IPS-20b (cell line): ENCODE measurements at regions not wholly inside any gene's neighbourhood (a gene's known extent, or its start where the extent isn't known, plus 50 kb on each side); places are given as distances from the start of the nearest gene placed in this dataset.

Experiments used
- H3K27ac ChIP-seq: one replicate; pipeline ENCODE4 v1.5.1; 2013; ENCODE audit warnings: low read length
- H3K27me3 ChIP-seq: 2 replicates; pipeline ENCODE4 v1.6.1; 2013; ENCODE audit warnings: mild to moderate bottlenecking, low read length, inconsistent platforms; ENCODE audit not compliant: insufficient read depth
- H3K36me3 ChIP-seq: 2 replicates; pipeline ENCODE4 v1.6.1; 2013; ENCODE audit warnings: low read depth, mild to moderate bottlenecking, inconsistent platforms, low read length, moderate library complexity; ENCODE audit not compliant: insufficient read depth
- H3K4me1 ChIP-seq: 2 replicates; pipeline ENCODE4 v1.6.1; 2013; ENCODE audit warnings: mild to moderate bottlenecking, control low read depth, inconsistent platforms, low read length, moderate library complexity; ENCODE audit not compliant: insufficient read depth
- H3K4me3 ChIP-seq: 2 replicates; pipeline ENCODE4 v1.5.1; 2013; ENCODE audit warnings: mild to moderate bottlenecking, low read length, inconsistent platforms
- H3K9ac ChIP-seq: 2 replicates; pipeline ENCODE4 v1.6.1; 2013; ENCODE audit warnings: low read depth, mild to moderate bottlenecking, inconsistent platforms, low read length, moderate library complexity
- H3K9me3 ChIP-seq: 2 replicates; pipeline ENCODE4 v1.6.1; 2013; ENCODE audit warnings: mild to moderate bottlenecking, low read depth, low read length, inconsistent platforms; ENCODE audit not compliant: insufficient read depth

DNA sequence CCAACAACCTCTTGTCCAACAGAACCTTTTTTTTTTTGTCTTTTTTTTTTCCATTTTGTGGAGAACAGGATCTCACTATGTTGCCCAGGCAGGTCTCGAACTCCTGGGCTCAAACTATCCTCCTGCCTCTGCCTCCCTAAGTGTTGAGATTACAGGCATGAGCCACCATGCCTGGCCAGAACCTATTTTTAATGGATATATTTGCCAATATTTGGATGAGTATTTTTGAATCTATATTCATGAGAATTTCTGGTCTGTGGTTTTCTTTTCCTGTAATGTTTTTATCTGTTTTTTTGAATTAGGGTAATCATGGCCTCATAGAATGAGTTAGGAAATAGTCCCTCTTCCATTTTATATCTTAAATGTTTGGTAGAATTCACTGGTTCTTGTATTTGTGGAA, 70.4 kb upstream of the RET start:
- Histone ChIP-seq H3K27me3 (no peaks in the 10 kb centered on the region), H3K4me3 (no peak overlapping the region), H3K9me3 (peaks cover 21% of the 10 kb centered on the region; the same call in 1 of the 2 replicates), H3K9ac (no peak overlapping the region), H3K36me3 (no peaks in the 10 kb centered on the region), H3K27ac (no peak overlapping the region), H3K4me1 (peaks cover under 1% of the 10 kb centered on the region; the same call in 1 of the 2 replicates)

DNA sequence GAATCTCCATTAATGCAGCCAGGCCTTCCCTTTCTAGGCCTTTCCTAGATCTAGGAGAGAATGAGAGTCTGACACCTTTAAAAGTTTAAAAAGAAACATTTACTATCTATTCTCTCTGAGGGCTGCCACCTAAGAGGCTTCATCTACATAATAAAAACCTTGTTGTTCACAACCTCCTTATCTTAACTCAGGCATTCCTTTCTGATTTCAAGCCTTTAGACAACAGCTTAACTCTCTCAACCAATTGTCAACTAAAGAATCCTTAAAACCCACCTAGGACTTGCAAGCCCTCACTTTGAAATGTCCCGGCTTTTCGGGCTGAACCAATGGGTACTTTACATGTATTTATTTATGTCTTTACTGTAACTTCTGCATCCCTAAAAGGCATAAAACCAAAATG, 64.3 kb upstream of the RET start:
- H3K27me3 ChIP-seq, result no peaks in the 10 kb centered on the region
- peaks cover 43% of the 10 kb centered on the region for H3K9me3 ChIP-seq
- H3K9ac ChIP-seq, result peak overlapping the region; percentile 70; the same call in 1 of the 2 replicates
- peak overlapping the region; percentile 41 for H3K27ac ChIP-seq
- peaks cover 16% of the 10 kb centered on the region for H3K4me1 ChIP-seq
- H3K4me3 ChIP-seq, result peak overlapping the region; percentile 15; the same call in 1 of the 2 replicates
- no peaks in the 10 kb centered on the region for H3K36me3 ChIP-seq

DNA sequence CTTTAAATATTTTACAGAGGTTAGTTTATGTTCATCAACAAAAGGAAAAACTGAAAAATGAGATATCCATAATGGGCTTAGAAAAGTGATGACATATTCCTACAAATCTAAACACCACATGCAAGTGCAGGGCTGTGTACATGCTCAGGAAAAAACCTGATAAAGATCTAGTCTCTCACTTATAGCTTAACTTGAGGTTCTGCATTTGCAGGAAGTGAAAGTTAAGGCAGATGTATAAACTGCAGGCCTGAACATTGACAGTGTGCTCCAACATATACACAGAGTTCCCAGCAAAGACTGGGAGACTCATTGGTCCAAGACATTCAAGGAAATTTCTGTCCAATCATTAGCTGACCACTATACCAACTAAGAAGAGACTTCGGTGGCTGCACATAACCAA, 63.8 kb upstream of the RET start:
- Histone ChIP-seq H3K36me3 (no peaks in the 10 kb centered on the region), H3K4me3 (peak overlapping the region; percentile 15; the same call in 1 of the 2 replicates), H3K9me3 (peaks cover 43% of the 10 kb centered on the region), H3K4me1 (peaks cover 16% of the 10 kb centered on the region), H3K27me3 (no peaks in the 10 kb centered on the region), H3K27ac (peak overlapping the region; percentile 41), H3K9ac (peak overlapping the region; percentile 63; the same call in 1 of the 2 replicates)

DNA sequence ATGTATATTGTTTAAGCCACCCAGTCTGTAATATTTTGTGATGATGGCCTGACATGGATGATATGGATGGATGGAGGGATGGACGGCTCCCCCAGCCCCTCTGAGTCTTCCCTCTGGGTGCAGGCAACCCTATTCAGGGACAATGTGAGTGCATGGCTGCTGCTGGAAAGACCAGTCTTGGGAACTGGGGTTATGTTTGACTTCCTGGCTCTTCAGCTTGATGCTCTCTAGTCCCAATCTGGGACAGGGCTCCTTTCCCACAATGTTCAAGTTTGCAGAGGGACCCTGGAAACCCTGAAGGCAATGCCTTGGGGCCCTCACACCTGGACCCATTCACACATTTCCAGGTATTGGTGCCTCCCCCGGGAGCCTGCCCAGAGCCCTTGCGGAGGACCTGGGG, 52.3 kb upstream of the RET start:
- Histone ChIP-seq H3K27ac (no peak overlapping the region), H3K27me3 (peaks cover 67% of the 10 kb centered on the region), H3K9ac (no peak overlapping the region), H3K4me3 (no peak overlapping the region), H3K36me3 (no peaks in the 10 kb centered on the region), H3K4me1 (peaks cover 16% of the 10 kb centered on the region), H3K9me3 (no peaks in the 10 kb centered on the region)

DNA sequence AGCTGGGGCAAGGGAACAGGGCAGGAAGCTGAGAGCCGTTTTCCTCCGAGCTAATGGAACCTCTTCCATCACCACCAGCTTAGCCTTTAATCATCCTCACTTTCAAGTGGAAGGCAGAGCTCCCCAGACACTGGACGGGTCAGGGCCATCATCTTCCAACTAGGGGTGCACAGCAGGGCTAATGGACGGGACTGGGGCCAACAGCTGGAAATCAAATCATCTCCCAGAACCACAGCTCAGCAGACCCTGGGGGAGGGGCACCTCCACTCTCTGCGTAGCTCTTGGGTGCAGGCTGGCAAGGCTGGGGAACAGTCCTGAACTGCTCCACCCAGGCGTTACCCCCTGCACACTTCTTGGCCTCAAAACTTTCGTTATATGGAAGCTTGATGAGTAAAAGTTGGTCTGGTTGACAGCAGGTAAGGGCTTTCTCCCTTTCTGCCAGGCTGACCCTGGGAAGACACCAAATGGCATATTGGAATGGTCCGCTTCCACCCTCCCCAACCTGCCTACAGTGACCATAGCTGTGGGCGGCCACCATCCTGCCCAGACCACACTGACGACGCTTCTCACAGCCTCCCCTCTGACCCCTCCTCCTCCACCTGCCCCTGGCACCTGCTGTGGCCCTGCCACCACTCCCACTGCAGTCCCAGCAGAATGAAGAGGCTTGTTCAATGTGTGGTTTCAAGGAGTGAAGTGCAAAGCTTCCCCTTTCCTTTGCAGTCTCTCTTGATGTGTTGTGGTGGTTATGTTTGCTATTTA, 51.7 kb upstream of the RET start:
- Histone ChIP-seq H3K4me1 (peaks cover 16% of the 10 kb centered on the region), H3K27ac (no peak overlapping the region), H3K9me3 (no peaks in the 10 kb centered on the region), H3K9ac (no peak overlapping the region), H3K4me3 (no peak overlapping the region), H3K27me3 (peaks cover 68% of the 10 kb centered on the region), H3K36me3 (no peaks in the 10 kb centered on the region)

DNA sequence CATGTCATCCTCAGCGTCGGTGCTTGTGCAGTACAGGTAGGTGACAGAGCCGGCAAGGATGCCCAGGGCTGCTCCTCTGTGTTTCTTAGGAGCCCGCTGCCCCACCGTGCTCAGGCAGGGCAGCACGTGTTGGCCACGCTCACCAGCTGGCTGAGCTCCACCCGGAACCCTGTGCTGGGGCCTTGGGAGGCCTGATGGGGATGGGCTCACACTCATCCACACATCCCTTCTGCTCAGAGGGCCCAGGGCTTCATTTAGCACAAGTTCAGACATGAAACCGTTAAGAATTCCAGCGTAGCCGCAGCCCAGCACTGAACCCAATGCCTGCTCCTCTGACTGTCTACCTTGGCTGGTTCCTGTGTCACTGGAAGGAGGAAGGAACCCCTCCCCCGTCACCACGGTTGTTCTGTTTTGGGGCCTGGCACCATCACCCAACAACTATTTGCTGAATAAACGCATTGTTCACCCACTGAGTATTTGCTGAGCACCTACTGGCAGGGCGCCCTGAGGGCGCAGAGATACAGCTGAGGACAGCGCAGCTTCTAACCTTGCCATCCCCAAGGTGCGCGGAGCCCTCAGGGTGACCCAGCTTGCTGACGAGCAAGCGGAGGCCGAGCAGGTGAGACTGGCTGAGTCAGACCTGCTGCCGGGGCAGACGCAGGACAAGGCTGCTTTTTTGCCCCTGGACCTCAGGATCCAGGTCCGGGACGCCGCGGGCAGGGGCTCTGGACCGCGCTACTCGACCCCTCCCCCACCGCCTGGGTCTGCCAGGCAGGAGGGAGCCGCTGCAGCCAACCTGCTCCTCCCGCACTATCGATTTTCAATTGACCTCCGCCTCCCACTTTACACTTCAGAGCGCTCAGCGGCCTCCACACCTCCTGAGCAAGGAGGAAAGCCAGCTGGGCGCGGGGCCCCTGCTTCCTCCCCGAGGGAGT, 50.6 kb upstream of the RET start:
- H3K9me3 ChIP-seq, result no peaks in the 10 kb centered on the region
- peak overlapping the region; percentile 60; the same call in 1 of the 2 replicates for H3K9ac ChIP-seq
- H3K4me3 ChIP-seq, result peak overlapping the region; percentile 70
- peaks cover 16% of the 10 kb centered on the region for H3K4me1 ChIP-seq
- peaks cover 68% of the 10 kb centered on the region for H3K27me3 ChIP-seq
- H3K36me3 ChIP-seq, result no peaks in the 10 kb centered on the region
- no peak overlapping the region for H3K27ac ChIP-seq
